Vagina (tissue), 2 donors: ENCODE measurements at regions not wholly inside any gene's neighbourhood (a gene's known extent, or its start where the extent isn't known, plus 50 kb on each side); places are given as distances from the start of the nearest gene placed in this dataset.

Source experiments
- DNase-seq, 2 donors: peaks; one replicate each; pipeline ENCODE4 v3.0.0-alpha.2; 2017; ENCODE audit errors: extremely low spot score in 2 of 2
- H3K27ac ChIP-seq: fragments of 200-600 bp; sonication (generic); one replicate; pipeline ENCODE4 v1.5.1; 2019
- H3K27me3 ChIP-seq: fragments of 200-600 bp; sonication (generic); one replicate; pipeline ENCODE4 v1.5.1; 2019
- H3K36me3 ChIP-seq, 2 donors: fragments of 200-600 bp; sonication (generic); one replicate each; pipeline ENCODE4 v1.5.1; 2017 to 2019
- H3K4me1 ChIP-seq: fragments of 200-600 bp; sonication (generic); one replicate; pipeline ENCODE4 v1.5.1; 2019
- H3K4me3 ChIP-seq, 2 donors: fragments of 200-600 bp; sonication (generic); 1 replicate in 1 of 2; 2 replicates in 1 of 2; pipeline ENCODE4 v1.5.1; 2016 to 2019
- H3K9me3 ChIP-seq: fragments of 200-600 bp; sonication (generic); one replicate; pipeline ENCODE4 v1.5.1; 2019
- POLR2A ChIP-seq, 2 donors: fragments of 450-650 bp; IDR thresholded peaks; one replicate each; pipeline ENCODE4 v1.6.1; 2017; ENCODE audit warnings: antibody characterized with exemption in 2 of 2, mild to moderate bottlenecking in 2 of 2, moderate library complexity in 2 of 2
- POLR2AphosphoS5 ChIP-seq, 2 donors: sonication (generic); formaldehyde crosslinking; IDR thresholded peaks; one replicate each; pipeline ENCODE4 v1.9.0; 2017; ENCODE audit warnings: antibody characterized with exemption in 2 of 2, mild to moderate bottlenecking in 2 of 2, low read depth in 1 of 2; ENCODE audit not compliant: insufficient read depth in 1 of 2
- intact Hi-C: fragments of 100-400 bp; cut with DNase I; formaldehyde crosslinking; loops from one replicate; pipeline ENCODE4 v1.15.1; 2023
- TF ChIP-seq, protein P1 (sequence below), 3 experiments: fragments of 450-650 bp in 2 of 3; fragments of 200-600 bp in 1 of 3; sonication (generic) in 1 of 3; IDR thresholded peaks; one replicate each; pipeline ENCODE4 v1.5.1; 2017 to 2019; ENCODE audit warnings: antibody characterized with exemption in 3 of 3, mild to moderate bottlenecking in 2 of 3, moderate library complexity in 2 of 3

DNA sequence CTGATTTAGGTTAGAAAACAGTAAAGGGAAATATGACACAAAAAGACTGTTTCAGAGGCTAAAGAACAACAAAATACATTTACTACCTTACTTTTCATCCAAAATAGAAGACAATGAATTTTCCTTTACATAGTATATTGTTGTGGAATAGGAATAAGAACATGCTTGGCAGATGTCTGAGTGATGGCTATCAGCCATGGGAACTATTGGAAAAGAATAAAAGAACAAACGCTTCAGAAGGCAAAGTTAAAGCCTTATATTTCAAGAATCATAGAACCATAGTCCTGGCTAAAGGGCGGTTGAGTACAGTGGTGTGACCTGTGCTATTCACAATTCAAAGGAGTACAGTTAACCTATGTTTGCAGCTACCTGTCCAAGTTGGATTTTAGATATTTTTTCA, 73.9 kb upstream of the NRXN1 start:
- intact Hi-C loops = no loop called here
- H3K9me3 ChIP-seq = no peaks in the 10 kb centered on the region
- H3K4me1 ChIP-seq = no peaks in the 10 kb centered on the region
- DNase-seq = no peak
- TF ChIP-seq POLR2A (IDR thresholded peaks at IDR 0.05) = no peak
- TF ChIP-seq, protein P1, sequence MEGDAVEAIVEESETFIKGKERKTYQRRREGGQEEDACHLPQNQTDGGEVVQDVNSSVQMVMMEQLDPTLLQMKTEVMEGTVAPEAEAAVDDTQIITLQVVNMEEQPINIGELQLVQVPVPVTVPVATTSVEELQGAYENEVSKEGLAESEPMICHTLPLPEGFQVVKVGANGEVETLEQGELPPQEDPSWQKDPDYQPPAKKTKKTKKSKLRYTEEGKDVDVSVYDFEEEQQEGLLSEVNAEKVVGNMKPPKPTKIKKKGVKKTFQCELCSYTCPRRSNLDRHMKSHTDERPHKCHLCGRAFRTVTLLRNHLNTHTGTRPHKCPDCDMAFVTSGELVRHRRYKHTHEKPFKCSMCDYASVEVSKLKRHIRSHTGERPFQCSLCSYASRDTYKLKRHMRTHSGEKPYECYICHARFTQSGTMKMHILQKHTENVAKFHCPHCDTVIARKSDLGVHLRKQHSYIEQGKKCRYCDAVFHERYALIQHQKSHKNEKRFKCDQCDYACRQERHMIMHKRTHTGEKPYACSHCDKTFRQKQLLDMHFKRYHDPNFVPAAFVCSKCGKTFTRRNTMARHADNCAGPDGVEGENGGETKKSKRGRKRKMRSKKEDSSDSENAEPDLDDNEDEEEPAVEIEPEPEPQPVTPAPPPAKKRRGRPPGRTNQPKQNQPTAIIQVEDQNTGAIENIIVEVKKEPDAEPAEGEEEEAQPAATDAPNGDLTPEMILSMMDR (IDR thresholded peaks at IDR 0.05) = no peak
- TF ChIP-seq POLR2AphosphoS5 (IDR thresholded peaks at IDR 0.05; ENCODE audit: insufficient read depth in 1 of 2, low read depth in 1 of 2) = no peak
- no peaks in the 10 kb centered on the region for H3K27me3 ChIP-seq
- H3K27ac ChIP-seq = no peak overlapping the region
- no peak overlapping the region for H3K4me3 ChIP-seq
- no peaks in the 10 kb centered on the region for H3K36me3 ChIP-seq

DNA sequence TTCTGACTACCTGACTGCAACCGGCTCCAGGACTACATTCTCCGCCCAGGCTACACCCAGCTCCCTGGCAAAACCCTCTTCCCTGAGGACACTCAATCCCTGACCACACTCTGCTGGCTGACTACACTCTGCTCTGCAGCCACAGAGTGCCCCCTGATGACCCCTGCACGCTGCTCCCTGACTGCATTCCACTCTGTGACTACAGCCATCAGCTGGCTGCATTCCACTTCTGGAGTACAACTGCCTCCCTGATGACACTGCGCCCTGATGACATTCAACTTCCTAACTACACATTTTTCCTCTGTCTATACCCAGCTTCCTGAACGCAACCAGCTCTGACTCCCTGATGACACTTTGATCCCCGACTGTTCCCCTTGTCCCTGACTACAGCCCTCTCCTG, 71.3 kb upstream of the NRXN1 start:
- H3K27me3 ChIP-seq = no peaks in the 10 kb centered on the region
- no peaks in the 10 kb centered on the region for H3K9me3 ChIP-seq
- TF ChIP-seq, protein P1 (IDR thresholded peaks at IDR 0.05) = no peak
- no peak for TF ChIP-seq POLR2A (IDR thresholded peaks at IDR 0.05)
- no peak for TF ChIP-seq POLR2AphosphoS5 (IDR thresholded peaks at IDR 0.05; ENCODE audit: insufficient read depth in 1 of 2, low read depth in 1 of 2)
- no peaks in the 10 kb centered on the region for H3K36me3 ChIP-seq
- no peak for DNase-seq
- H3K27ac ChIP-seq = no peak overlapping the region
- intact Hi-C loops = no loop called here
- no peaks in the 10 kb centered on the region for H3K4me1 ChIP-seq
- H3K4me3 ChIP-seq = no peak overlapping the region

DNA sequence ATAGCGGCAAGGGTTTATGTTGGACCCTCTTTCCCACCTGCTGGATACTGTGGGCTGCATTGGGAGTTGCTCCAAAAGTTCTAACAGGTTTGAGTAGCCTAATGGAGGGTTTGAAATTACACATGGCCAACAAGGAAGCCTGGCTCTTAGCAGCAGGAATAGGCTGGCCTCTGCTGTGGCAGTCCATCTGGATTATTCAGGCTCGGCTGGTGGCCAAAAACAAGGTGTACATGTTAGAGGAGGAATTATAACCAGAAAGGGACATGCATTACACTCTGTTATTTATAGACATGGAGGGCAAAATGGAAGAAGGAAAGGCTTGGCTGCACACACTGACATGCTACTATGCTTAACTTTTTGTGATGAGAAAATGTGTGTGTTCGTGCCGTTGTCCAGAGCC, 61.1 kb upstream of the NRXN1 start:
- TF ChIP-seq, protein P1 (IDR thresholded peaks at IDR 0.05) = no peak
- TF ChIP-seq POLR2AphosphoS5 (IDR thresholded peaks at IDR 0.05; ENCODE audit: insufficient read depth in 1 of 2, low read depth in 1 of 2) = no peak
- TF ChIP-seq POLR2A (IDR thresholded peaks at IDR 0.05) = no peak
- H3K27ac ChIP-seq = no peak overlapping the region

DNA sequence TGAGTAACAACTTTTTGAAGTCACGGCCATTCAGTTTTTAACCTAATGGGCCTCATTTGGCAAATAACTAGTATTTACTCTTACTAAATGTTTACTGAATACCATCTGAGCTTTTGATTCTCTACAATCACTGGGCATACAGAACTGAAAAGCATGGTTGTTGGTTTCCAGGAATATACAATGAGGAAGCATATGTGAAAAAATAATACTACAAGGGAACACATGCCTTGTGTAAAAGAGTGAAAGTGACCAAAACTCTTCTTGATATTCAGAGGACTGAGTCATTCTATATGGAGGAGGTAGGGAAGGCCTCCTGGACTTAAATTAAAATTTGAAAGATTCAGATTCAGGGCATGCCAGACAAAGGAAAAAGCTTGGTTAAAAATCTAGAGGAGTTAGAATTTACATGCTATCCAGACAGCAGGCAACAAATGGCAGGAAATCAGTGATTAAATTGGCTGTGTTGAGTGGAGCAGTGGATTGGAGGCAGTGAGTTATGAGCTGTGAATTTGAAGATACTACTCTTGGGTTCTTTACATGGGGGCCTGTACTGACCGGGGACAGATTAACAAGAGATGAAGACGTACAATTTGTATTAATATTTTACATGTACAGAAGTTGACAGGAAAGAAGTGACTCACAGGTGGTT, 53.6 kb upstream of the NRXN1 start:
- no peaks in the 10 kb centered on the region for H3K36me3 ChIP-seq
- no peaks in the 10 kb centered on the region for H3K27me3 ChIP-seq
- no peaks in the 10 kb centered on the region for H3K4me1 ChIP-seq
- no peaks in the 10 kb centered on the region for H3K9me3 ChIP-seq
- no peak for DNase-seq
- no peak overlapping the region for H3K27ac ChIP-seq
- TF ChIP-seq POLR2A (IDR thresholded peaks at IDR 0.05) (no peak), POLR2AphosphoS5 (IDR thresholded peaks at IDR 0.05; ENCODE audit: insufficient read depth in 1 of 2, low read depth in 1 of 2) (no peak)
- TF ChIP-seq, protein P1 (IDR thresholded peaks at IDR 0.05) = no peak
- intact Hi-C loops = no loop called here
- no peak overlapping the region for H3K4me3 ChIP-seq

More for the DNA sequence above, 61.1 kb upstream of the NRXN1 start:
- no peak for DNase-seq
- no peaks in the 10 kb centered on the region for H3K27me3 ChIP-seq
- H3K4me1 ChIP-seq = no peaks in the 10 kb centered on the region
- H3K9me3 ChIP-seq = no peaks in the 10 kb centered on the region
- H3K36me3 ChIP-seq = no peaks in the 10 kb centered on the region
- no peak overlapping the region for H3K4me3 ChIP-seq
- intact Hi-C loops = no loop called here

DNA sequence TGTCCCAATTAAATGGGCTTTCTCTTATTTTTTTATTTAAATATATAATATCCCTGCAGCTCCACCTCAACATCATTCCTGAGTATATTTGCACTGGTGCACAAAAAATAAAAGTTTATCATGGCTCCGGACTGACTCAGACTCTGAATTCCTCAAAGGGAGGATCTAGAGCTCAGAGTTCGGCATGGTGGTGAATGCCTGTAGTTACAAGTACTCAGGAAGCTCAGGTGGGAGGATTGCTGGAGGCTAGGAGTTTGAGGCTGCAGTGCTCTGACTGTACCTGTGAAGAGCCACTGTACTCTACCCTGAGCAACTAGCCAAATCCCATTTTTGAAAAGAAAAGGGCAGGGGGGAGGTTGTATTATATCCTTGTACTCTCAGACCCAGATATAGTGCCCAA, 52.8 kb upstream of the NRXN1 start:
- intact Hi-C loops = no loop called here
- no peak for DNase-seq
- no peaks in the 10 kb centered on the region for H3K36me3 ChIP-seq
- no peak overlapping the region for H3K27ac ChIP-seq
- H3K9me3 ChIP-seq = no peaks in the 10 kb centered on the region
- no peak overlapping the region for H3K4me3 ChIP-seq
- no peaks in the 10 kb centered on the region for H3K4me1 ChIP-seq
- no peaks in the 10 kb centered on the region for H3K27me3 ChIP-seq
- TF ChIP-seq POLR2AphosphoS5 (IDR thresholded peaks at IDR 0.05; ENCODE audit: insufficient read depth in 1 of 2, low read depth in 1 of 2) (no peak), POLR2A (IDR thresholded peaks at IDR 0.05) (no peak)
- TF ChIP-seq, protein P1 (IDR thresholded peaks at IDR 0.05) = no peak
